Activated T-cell treated with anti-CD3 and anti-CD28 coated beads, Interleukin-2, amount 50 U/mL, for 48 hours (primary cell): ENCODE measurements at regions not wholly inside any gene's neighbourhood (a gene's known extent, or its start where the extent isn't known, plus 50 kb on each side); places are given as distances from the start of the nearest gene placed in this dataset.
"Not testable (repeated sequence)": the region's sequence is repeated elsewhere in the genome, so short reads cannot be mapped to it uniquely, and the experiment has no call there.

Experiments
- DNase-seq, 2 experiments: peaks; one replicate each; pipeline ENCODE4 v3.0.0-alpha.2; 2020

DNA sequence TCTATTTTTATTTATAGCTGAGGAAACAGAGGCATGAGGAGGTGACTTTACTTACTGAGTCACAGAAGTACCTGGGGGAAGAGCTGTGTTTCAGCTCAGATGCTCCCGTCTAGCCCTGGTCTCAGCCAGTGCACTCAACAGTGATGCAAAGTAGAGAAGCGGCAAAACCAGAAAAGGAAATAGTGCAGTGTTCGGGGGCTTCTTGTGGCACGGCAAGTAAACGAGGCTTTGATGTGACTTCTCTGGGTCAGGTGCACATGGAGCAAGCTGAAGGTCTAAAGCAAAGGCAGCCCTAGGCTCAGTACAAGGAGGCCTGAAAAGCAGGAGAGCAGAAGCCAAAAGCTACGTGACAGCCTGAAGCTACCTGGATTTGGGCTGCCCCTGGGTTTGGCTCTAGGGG lies 526.7 kb upstream of the ADAMTS16 start:
- DNase-seq: no peak

GRCh38 chr5:4614088-4614487 lies 526.0 kb upstream of the ADAMTS16 start:
- DNase-seq: no peak

DNA sequence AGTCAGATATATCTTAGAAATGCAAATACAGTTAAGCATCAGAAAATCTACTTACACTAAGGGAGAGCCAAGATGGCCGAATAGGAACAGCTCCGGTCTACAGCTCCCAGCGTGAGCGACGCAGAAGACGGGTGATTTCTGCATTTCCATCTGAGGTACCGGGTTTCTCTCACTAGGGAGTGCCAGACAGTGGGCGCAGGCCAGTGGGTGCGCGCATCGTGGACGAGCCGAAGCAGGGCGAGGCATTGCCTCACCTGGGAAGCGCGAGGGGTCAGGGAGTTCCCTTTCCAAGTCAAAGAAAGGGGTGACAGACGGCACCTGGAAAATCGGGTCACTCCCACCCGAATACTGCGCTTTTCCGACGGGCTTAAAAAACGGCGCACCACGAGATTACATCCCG lies 524.8 kb upstream of the ADAMTS16 start:
- DNase-seq: not testable (repeated sequence)

- no peak for DNase-seq
These were observed 514.8 kb upstream of the ADAMTS16 start for GRCh38 chr5:4625206-4625896.

- DNase-seq: no peak
These were observed 513.0 kb upstream of the ADAMTS16 start for GRCh38 chr5:4627131-4627530.

GRCh38 chr5:4627929-4628328 lies 512.2 kb upstream of the ADAMTS16 start:
- no peak for DNase-seq

DNA sequence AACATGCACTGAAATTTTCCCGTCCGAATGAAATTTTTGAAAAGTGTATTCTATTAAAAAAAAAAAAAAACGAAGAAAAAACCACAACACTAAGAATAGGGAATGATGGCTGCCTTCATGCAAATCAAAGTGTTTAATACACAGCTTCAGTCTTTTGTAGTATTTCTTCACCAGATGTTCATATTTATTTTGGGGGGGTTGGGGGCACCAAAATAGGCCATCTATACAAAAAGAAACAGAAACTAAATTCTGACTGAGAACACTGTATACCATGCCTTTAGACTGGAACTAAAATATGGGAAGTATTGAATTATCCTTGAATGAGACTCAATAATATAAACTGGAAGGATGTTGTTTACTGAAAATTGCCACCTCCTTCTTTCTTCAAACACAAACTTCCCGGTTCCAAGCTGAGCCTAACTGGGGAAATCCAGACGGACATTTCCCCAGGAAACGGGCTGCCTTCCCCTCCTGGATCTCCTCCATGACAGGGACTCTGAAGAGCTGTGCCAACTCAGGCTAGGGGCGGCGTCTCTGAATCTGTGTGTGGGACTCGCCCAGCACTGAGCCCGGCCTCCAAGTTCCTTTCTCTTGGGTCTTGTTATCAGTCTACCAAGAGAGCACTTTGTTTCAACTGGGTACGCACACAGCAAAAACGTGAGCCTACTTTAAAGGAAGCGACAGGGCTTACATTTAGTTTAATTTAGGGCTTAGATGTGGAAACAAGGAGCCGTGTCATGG lies 511.3 kb upstream of the ADAMTS16 start:
- no peak for DNase-seq

- DNase-seq: no peak
These were observed 510.1 kb upstream of the ADAMTS16 start for GRCh38 chr5:4630031-4630430.

GRCh38 chr5:4634342-4634741 lies 505.8 kb upstream of the ADAMTS16 start:
- DNase-seq: no peak

- no peak for DNase-seq
These were observed 503.8 kb upstream of the ADAMTS16 start for GRCh38 chr5:4636378-4636777.

DNA sequence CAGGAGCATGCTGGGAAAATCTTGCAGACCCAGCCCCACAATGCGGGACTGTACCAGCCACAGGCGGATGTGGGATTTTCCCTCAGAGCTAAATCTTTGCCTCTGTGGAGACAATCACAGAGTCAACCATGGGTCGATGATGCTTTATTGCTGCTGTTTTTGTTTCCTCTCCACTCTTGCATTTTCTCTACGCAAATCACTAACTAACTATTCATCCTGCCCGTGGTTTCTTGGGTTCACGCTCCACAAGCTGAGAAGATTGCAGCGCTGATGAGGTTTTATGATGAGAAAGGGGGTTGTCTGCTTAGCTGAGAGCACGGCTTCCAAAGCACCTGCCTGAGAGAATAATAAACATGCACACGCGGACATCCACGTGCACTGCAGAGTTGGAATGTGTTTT lies 500.2 kb upstream of the ADAMTS16 start:
- DNase-seq: no peak

- DNase-seq: no peak
These were observed 499.3 kb upstream of the ADAMTS16 start for GRCh38 chr5:4640795-4641194.

DNA sequence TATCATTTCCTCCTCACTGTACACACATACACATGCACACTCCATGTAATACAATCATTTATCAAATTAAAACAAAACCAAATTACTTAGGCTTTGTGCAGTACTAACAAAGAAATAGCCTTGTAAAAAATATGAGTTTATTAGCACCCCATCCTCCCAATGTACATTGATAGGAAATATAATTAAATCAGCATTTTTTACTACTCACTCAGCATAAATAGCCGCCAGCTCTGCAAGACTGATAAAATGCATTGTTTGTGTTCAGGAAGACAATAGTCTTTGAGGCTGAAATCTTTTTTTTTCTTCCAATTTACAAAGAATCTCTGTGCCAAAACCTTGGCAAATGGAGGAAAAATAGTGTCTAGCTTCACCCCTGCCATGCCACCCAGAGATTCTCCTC lies 497.6 kb upstream of the ADAMTS16 start:
- no peak for DNase-seq

- DNase-seq: no peak
These were observed 496.9 kb upstream of the ADAMTS16 start for GRCh38 chr5:4643190-4643589.

DNA sequence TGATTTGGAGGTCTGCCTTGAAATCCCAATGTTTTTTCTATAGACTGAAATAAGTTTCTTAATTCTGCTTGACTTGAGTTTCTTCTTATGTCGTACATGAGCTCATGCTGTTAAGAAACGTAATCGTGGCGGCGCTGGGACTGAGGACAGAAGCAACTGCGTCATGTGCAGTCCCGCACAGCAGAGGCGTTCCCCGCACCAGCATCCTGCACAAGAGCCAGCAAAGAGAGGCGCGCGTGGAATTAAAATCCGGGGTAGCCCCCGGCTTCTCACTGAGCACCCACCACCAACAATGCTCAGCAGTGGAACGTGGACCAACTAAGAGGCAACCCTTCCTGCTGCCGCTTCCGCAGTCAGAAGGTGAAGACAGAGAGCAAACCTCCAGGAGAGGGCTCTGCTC lies 496.2 kb upstream of the ADAMTS16 start:
- no peak for DNase-seq

GRCh38 chr5:4646715-4647375 lies 493.3 kb upstream of the ADAMTS16 start:
- no peak for DNase-seq

- DNase-seq: no peak
These were observed 492.2 kb upstream of the ADAMTS16 start for GRCh38 chr5:4647955-4648354.

DNA sequence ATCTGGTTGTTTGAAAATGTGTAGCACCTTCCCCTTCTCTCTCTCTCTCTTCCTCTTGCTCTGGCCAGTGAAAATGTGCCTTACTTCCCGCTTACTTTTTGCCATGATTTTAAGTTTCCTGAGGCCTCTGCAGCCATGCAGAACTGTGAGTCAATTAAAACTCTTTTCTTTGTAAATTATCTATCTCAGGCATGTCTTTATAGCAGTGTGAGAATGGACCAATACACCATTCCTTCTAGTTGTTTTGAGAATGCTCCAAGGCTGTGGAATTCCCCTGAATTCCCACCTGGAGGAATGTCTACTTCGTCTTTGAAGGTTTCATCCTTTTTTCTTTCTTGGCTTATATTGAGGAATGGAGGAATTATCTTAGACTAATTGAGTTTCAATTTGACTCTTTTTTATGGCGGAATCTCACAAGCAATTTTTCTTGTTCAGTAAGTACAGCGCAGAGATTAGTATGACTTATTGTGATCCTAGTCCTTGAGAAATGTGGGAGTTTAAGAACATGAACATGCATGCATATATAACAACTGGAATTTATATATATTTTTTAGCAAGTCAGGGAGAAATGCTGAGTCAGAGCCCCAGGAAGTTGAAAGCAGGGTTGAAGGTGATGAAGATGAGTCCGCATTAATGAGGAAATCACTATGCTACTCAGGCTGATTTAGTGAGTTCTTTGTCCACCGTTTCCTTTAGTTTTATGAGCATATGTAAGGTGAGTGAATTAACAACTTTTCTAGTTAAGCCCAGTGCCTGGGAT lies 488.1 kb upstream of the ADAMTS16 start:
- no peak for DNase-seq

DNA sequence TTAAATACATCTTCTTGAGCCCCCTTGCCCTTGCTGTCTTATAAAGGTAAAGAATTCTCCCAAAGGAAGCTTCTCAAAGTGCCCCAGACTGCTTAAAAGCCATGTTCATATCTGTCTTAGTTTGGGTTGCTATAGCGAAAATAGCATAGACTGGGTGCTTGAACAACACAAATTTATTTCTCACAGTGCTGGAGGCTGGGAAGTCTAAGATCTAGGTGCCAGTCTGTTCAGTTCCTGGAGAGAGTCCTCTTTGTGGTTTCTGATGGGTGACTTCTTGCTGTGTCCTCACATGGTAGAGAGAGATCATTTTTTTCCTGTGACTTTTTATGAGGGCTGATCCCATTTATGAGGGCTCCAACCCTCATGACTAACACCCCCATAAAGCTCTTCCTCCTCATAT lies 486.7 kb upstream of the ADAMTS16 start:
- DNase-seq: no peak

DNA sequence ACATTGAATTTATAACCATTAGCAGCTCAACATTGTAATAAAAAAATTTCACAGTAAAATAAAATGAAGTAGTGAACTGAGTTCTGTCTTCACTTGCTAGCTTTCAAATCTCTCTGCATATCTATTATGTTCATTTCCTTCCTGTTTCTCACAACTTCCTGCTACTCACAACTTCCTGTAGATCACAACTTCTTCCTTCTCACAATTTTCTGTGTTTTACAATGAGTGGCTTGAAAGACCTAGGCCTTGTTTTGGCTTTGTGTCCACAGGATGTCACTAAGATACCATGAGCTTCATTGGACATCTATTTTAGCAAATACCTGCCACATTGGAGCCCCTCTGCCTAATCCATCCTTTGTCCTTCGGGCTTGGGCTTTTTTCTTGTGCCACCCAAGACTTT lies 480.3 kb upstream of the ADAMTS16 start:
- no peak for DNase-seq

DNA sequence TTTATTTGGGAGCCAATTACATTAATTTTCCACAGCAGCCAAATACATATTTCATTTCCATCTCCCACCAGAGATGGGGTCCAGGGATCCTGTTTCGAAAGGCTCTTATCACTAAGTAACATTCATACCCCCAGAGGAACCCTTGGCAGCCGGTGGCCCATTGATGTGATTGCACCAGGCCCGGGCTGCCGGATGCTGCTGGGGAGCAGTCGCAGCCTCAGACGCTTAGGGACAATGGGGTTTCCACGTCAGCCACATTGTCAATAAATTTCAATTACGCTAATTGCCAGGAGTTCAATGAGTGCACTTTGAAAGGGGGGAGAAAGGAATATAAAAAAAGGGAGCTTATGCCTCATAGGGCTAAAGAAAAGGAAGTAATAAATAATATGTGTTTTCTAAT lies 478.8 kb upstream of the ADAMTS16 start:
- no peak for DNase-seq

GRCh38 chr5:4661836-4662235 lies 478.3 kb upstream of the ADAMTS16 start:
- DNase-seq: no peak

GRCh38 chr5:4662756-4663155 lies 477.4 kb upstream of the ADAMTS16 start:
- DNase-seq: no peak
